Fibroblast of the aortic adventitia (primary cell): ENCODE measurements at regions not wholly inside any gene's neighbourhood (a gene's known extent, or its start where the extent isn't known, plus 50 kb on each side); places are given as distances from the start of the nearest gene placed in this dataset.
"Not testable (repeated sequence)": the region's sequence is repeated elsewhere in the genome, so short reads cannot be mapped to it uniquely, and the experiment has no call there.

Experiments
- DNase-seq: peaks from one replicate; pipeline ENCODE4 v3.0.0-alpha.2; 2010; ENCODE audit warnings: low read depth
- H3K4me3 ChIP-seq: 2 replicates; pipeline ENCODE4 v1.5.1; 2011; ENCODE audit warnings: low read depth, mild to moderate bottlenecking, control low read depth, low read length, moderate library complexity
- TF ChIP-seq, protein P1 (sequence below): IDR thresholded peaks from 2 replicates; pipeline ENCODE4 v1.5.1; 2011; ENCODE audit warnings: mild to moderate bottlenecking, low read length, control low read depth, inconsistent platforms; ENCODE audit not compliant: insufficient read depth

DNA sequence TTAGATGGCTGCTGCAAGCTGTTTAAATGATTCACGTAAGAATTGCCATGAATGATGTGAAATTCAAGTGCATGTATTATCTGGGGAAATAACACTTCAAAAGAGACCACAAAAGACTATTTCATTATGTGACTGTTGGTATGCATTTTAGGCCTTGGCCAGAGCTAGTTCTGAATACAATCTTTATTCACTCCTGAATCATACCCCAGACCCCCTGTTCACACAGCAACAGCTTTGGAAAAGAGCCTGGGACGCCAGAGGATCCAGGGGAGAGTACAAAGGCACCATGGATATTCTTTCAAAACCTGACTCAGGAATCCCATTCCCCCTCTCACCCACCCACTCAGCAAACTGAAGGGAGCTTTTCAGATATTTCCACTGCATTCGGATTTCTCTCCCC lies 377.1 kb upstream of the DPP6 start:
- H3K4me3 ChIP-seq = no peak overlapping the region
- TF ChIP-seq, protein P1, sequence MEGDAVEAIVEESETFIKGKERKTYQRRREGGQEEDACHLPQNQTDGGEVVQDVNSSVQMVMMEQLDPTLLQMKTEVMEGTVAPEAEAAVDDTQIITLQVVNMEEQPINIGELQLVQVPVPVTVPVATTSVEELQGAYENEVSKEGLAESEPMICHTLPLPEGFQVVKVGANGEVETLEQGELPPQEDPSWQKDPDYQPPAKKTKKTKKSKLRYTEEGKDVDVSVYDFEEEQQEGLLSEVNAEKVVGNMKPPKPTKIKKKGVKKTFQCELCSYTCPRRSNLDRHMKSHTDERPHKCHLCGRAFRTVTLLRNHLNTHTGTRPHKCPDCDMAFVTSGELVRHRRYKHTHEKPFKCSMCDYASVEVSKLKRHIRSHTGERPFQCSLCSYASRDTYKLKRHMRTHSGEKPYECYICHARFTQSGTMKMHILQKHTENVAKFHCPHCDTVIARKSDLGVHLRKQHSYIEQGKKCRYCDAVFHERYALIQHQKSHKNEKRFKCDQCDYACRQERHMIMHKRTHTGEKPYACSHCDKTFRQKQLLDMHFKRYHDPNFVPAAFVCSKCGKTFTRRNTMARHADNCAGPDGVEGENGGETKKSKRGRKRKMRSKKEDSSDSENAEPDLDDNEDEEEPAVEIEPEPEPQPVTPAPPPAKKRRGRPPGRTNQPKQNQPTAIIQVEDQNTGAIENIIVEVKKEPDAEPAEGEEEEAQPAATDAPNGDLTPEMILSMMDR = no peak
- no peak for DNase-seq

- DNase-seq = no peak
- no peak overlapping the region for H3K4me3 ChIP-seq
- TF ChIP-seq, protein P1 = no peak
These were observed 369.6 kb upstream of the DPP6 start for GRCh38 chr7:153682628-153683027.

DNA sequence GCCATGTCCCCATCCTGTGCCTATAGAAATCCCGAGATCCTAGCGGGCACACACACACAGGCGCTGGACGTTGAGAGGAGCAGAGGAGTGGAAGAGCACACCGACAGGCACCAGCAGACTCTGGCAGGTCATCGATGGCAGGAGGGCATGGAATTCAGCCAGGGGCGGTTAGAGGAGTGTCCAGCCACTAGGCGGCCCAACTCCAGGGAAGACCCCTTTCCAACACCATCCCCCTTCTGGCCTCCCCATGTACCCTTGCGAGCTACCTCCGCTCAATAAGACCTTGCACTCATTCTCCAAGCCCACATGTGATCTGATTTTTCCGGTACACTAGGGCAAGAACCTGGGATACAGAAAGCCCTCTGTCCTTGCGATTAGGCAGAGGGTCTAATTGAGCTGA lies 356.0 kb upstream of the DPP6 start:
- TF ChIP-seq, protein P1 = no peak
- no peak for DNase-seq
- no peak overlapping the region for H3K4me3 ChIP-seq

GRCh38 chr7:153698046-153698445 lies 354.2 kb upstream of the DPP6 start:
- no peak for DNase-seq
- no peak overlapping the region for H3K4me3 ChIP-seq
- TF ChIP-seq, protein P1 = no peak

DNA sequence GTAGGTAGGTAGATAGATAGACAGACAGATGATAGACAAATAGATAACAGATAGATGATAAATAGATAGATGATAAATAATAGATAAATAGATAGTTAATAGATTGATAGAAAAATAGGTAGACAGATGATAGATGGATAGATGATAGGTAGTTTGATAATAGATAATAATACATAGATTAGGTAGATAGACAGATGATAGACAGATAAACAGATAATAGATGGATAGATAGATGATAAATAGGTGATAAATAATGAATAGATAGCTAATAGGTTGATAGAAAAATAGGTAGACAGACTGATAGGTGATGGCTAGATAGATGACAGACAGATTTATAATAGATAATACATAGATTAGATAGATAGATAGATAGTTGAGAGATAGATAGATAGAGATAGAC lies 350.5 kb upstream of the DPP6 start:
- no peak overlapping the region for H3K4me3 ChIP-seq
- no peak for DNase-seq
- TF ChIP-seq, protein P1 = no peak

DNA sequence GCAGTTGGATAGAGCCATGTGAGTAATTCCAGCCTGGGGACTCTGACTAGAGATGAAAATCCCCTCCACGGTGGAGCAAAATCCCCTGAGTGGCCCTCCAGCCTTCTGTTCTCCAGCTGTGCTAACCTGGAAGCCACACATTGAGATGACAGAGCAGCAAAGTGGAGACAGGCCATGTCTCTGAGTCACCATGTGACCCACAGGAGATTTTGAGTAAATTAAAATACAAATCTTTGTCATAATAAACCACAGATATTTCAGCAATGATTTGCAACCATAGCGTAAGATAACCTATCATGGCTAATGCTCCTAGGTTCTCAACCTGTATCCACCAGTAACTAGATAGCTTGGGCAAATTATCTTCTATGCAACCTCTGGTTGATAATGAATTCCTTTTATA lies 328.3 kb upstream of the DPP6 start:
- DNase-seq, H3K4me3 ChIP-seq: not testable (repeated sequence)

GRCh38 chr7:153731504-153731903 lies 320.7 kb upstream of the DPP6 start:
- not testable (repeated sequence) for DNase-seq, H3K4me3 ChIP-seq

GRCh38 chr7:153743434-153743833 lies 308.8 kb upstream of the DPP6 start:
- not testable (repeated sequence) for DNase-seq, H3K4me3 ChIP-seq

GRCh38 chr7:153747969-153748368 lies 304.2 kb upstream of the DPP6 start:
- H3K4me3 ChIP-seq, DNase-seq: not testable (repeated sequence)

- H3K4me3 ChIP-seq, DNase-seq: not testable (repeated sequence)
These were observed 303.3 kb upstream of the DPP6 start for GRCh38 chr7:153748885-153749284.

DNA sequence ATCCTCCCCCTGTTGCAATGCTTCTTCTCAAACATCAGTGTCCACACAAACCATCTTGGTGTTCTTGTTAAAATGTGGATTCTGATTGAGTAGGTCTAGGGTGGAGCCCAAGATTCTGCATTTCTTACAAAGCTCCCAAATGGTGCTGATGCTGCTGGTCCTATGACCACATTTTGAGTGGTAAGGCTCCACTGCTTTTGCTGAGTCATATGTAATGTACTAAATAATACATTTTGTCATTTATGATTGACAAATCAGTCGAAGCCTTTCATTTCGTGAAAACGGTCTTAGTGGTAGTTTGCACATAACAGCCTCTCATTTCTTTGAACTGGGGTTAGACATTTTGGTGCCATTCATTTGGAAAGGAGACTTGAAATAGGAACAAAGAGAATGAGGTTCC lies 286.3 kb upstream of the DPP6 start:
- DNase-seq, H3K4me3 ChIP-seq: not testable (repeated sequence)

DNA sequence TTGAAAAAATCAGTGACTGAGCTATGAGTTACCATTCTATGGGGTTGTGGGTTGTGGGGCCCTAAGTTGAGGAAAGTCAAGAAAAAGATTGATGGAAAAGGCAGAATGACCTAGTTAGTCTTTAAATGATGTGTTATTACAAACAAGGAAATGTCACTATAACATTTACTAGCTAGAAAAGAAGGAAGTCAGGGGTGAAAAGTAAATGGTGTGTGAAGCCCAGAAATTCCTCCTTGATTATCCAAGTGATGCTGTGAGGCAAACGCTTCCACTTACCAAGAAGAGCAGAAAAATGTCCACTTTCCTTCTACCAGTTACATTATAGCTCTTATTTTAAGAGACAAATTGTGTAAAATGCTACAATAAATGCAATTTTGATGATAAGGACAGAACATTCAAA lies 285.3 kb upstream of the DPP6 start:
- not testable (repeated sequence) for H3K4me3 ChIP-seq

More for the DNA sequence above, 285.3 kb upstream of the DPP6 start:
- DNase-seq = not testable (repeated sequence)
